Naive B cell (primary cell): ENCODE measurements at regions not wholly inside any gene's neighbourhood (a gene's known extent, or its start where the extent isn't known, plus 50 kb on each side); places are given as distances from the start of the nearest gene placed in this dataset.
A peak's percentile ranks its signal among the peaks of the same experiment; 100 is the strongest.

Source experiments
- ATAC-seq, 2 donors: fragments of 150-1000 bp; cut with Tn5 transposase; 2 replicates each; pipeline ENCODE4 v1.10.0; 2021; ENCODE audit warnings: low read depth in 2 of 2, mild to moderate bottlenecking in 2 of 2, moderate library complexity in 2 of 2
- DNase-seq: peaks from one replicate; pipeline ENCODE4 v3.0.0; 2022
- H3K27ac Mint-ChIP-seq, 6 donors: one replicate each; pipeline ENCODE4 v1.8.0; 2020 to 2022; ENCODE audit warnings: mild to moderate bottlenecking in 6 of 6, mixed read lengths in 6 of 6, moderate library complexity in 5 of 6, inconsistent platforms in 2 of 6
- H3K27me3 Mint-ChIP-seq, 3 donors: one replicate each; pipeline ENCODE4 v1.8.0; 2021 to 2022; ENCODE audit warnings: mixed read lengths in 3 of 3, mild to moderate bottlenecking in 1 of 3
- H3K36me3 Mint-ChIP-seq, 2 donors: one replicate each; pipeline ENCODE4 v1.8.0; 2020 to 2022; ENCODE audit warnings: mixed read lengths in 2 of 2, inconsistent platforms in 1 of 2, mild to moderate bottlenecking in 1 of 2
- H3K4me1 Mint-ChIP-seq, 3 donors: one replicate each; pipeline ENCODE4 v1.8.0; 2020 to 2022; ENCODE audit warnings: mixed read lengths in 3 of 3, inconsistent platforms in 1 of 3, mild to moderate bottlenecking in 1 of 3, moderate library complexity in 1 of 3
- H3K4me3 Mint-ChIP-seq, 8 donors: one replicate each; pipeline ENCODE4 v1.8.0; 2020 to 2022; ENCODE audit warnings: mild to moderate bottlenecking in 8 of 8, mixed read lengths in 8 of 8, moderate library complexity in 8 of 8, inconsistent platforms in 2 of 8
- H3K9me3 Mint-ChIP-seq, 7 donors: one replicate each; pipeline ENCODE4 v1.8.0; 2020 to 2022; ENCODE audit warnings: mixed read lengths in 7 of 7, mild to moderate bottlenecking in 5 of 7, inconsistent platforms in 2 of 7, moderate library complexity in 1 of 7

DNA sequence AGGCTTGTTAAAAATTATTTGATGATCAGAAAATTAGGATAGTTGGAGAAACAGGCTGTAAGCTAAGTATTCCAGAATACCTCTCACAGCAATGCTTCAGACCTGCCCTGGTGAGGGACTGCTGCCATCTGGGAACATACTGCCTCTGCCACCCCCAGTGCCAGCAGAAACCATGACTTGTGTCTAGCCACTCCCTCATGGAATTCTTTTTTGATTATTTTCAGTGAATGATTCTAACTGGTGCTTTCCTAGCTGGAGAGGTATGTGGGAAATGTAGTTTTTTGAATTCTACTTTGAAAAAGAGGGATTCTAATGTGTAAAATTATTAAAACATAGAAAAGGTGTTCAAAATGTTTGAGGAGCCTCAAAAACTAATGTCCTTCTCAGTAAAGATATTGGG, 126.3 kb downstream of the HMHB1 start:
- DNase-seq (no peak), ATAC-seq (no peak)
- H3K4me1 Mint-ChIP-seq: no peaks in the 10 kb centered on the region
- H3K27ac Mint-ChIP-seq: no peak overlapping the region
- H3K36me3 Mint-ChIP-seq: peaks cover 0 to 12% of the 10 kb centered on the region in 2 donors
- H3K9me3 Mint-ChIP-seq: peaks cover 9 to 62% (median 42%) of the 10 kb centered on the region in 7 donors
- no peak overlapping the region for H3K4me3 Mint-ChIP-seq
- peaks cover 0 to 19% (median 6%) of the 10 kb centered on the region in 3 donors for H3K27me3 Mint-ChIP-seq

GRCh38 chr5:143946837-143947236, 134.9 kb downstream of the HMHB1 start:
- Mint-ChIP-seq H3K9me3 (peaks cover 13 to 75% (median 46%) of the 10 kb centered on the region in 7 donors), H3K27me3 (peaks cover 11 to 27% (median 19%) of the 10 kb centered on the region in 3 donors), H3K27ac (no peak overlapping the region), H3K4me3 (no peak overlapping the region), H3K4me1 (no peaks in the 10 kb centered on the region), H3K36me3 (peaks cover 7 to 16% of the 10 kb centered on the region in 2 donors)
- DNase-seq (no peak), ATAC-seq (no peak)

- Mint-ChIP-seq H3K4me3 (no peak overlapping the region), H3K9me3 (peaks cover 13 to 72% (median 45%) of the 10 kb centered on the region in 7 donors), H3K36me3 (peaks cover 7 to 16% of the 10 kb centered on the region in 2 donors), H3K27ac (no peak overlapping the region), H3K27me3 (peaks cover 11 to 27% (median 19%) of the 10 kb centered on the region in 3 donors), H3K4me1 (no peaks in the 10 kb centered on the region)
- ATAC-seq: no peak
- no peak for DNase-seq
These were observed 135.4 kb downstream of the HMHB1 start for GRCh38 chr5:143947313-143947712.

DNA sequence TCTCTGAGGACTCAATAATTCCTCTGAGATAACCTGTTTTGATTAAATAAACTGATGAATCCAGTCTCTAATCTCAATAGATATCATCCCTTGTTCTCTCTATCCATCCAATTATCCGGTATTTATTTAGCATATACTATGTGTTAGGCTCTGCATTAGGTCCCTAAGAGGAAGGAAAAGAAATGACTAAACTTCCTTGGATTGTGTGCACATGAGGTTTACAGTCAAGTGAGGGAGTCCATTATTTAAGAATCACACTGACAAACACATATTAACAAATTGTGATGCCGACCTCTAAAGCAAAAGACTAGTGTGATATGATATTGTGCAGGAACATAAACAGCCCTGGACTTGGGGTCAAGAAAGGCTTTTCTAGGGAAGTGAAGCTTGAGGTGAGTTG, 140.8 kb downstream of the HMHB1 start:
- Mint-ChIP-seq H3K4me3 (no peak overlapping the region), H3K4me1 (no peaks in the 10 kb centered on the region), H3K27ac (no peak overlapping the region), H3K27me3 (peaks cover 11 to 24% (median 19%) of the 10 kb centered on the region in 3 donors), H3K36me3 (peaks cover 0 to 9% of the 10 kb centered on the region in 2 donors), H3K9me3 (peaks cover 4 to 18% (median 7%) of the 10 kb centered on the region in 7 donors)
- no peak for DNase-seq
- ATAC-seq: no peak

DNA sequence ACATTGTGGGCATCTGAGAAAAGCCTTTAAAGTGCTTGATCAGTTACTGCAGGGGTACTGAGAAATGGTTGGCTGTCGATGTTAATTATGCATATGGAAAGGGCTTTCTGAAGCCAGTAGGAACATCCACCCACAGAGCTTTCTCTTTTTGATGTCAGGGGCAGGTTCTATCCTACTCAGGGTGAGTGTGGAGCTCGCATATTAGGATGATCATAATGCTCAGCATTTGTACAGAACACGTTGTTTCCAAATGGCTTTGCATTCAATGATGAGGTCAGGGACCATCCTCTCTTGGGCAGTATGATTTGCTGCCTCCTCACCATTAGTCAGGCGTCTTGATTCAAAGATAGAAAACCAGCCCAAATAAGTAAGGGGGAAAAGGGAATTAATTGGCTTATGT, 141.9 kb downstream of the HMHB1 start:
- no peak overlapping the region for H3K4me3 Mint-ChIP-seq
- no peaks in the 10 kb centered on the region for H3K4me1 Mint-ChIP-seq
- ATAC-seq (no peak), DNase-seq (no peak)
- peaks cover 0 to 8% (median 2%) of the 10 kb centered on the region in 7 donors for H3K9me3 Mint-ChIP-seq
- peaks cover 0 to 9% of the 10 kb centered on the region in 2 donors for H3K36me3 Mint-ChIP-seq
- peaks cover 11 to 24% (median 16%) of the 10 kb centered on the region in 3 donors for H3K27me3 Mint-ChIP-seq
- H3K27ac Mint-ChIP-seq: no peak overlapping the region

- no peaks in the 10 kb centered on the region for H3K36me3 Mint-ChIP-seq
- DNase-seq (no peak), ATAC-seq (no peak)
- H3K4me1 Mint-ChIP-seq: no peaks in the 10 kb centered on the region
- peaks cover 0 to 13% (median 7%) of the 10 kb centered on the region in 3 donors for H3K27me3 Mint-ChIP-seq
- H3K27ac Mint-ChIP-seq: no peak overlapping the region
- H3K9me3 Mint-ChIP-seq: no peaks in the 10 kb centered on the region
- no peak overlapping the region for H3K4me3 Mint-ChIP-seq
These were observed 143.2 kb downstream of the HMHB1 start for GRCh38 chr5:143955141-143955540.

DNA sequence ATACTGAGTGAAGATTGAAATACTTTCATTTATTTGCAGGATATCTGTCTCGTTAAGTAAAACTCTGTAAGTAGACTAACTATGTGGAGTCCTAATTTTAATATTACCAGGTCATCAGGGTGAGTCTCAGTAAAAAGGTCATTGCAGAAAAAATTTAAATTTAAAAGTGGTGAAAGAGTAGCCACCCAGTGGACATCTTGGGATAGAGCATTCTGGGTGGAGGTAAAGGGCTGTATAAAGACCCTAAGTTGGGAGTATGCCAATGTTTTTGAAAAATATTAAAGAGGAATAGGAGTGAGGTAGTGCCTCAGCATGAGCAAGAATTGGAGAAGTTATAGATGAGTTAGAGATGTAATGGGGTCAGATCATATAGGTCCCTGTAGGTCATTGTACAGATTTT, 145.5 kb downstream of the HMHB1 start:
- Mint-ChIP-seq H3K36me3 (no peaks in the 10 kb centered on the region), H3K4me1 (no peaks in the 10 kb centered on the region), H3K27me3 (peaks cover 0 to 5% (median 0%) of the 10 kb centered on the region in 3 donors), H3K27ac (no peak overlapping the region), H3K9me3 (no peaks in the 10 kb centered on the region), H3K4me3 (no peak overlapping the region)
- ATAC-seq (no peak), DNase-seq (no peak)

GRCh38 chr5:143962201-143962600, 150.2 kb downstream of the HMHB1 start:
- Mint-ChIP-seq H3K36me3 (no peaks in the 10 kb centered on the region), H3K27ac (no peak overlapping the region), H3K4me3 (no peak overlapping the region), H3K9me3 (no peaks in the 10 kb centered on the region), H3K4me1 (peaks cover 3 to 7% (median 5%) of the 10 kb centered on the region in 3 donors), H3K27me3 (peaks cover 0 to 3% (median 0%) of the 10 kb centered on the region in 3 donors)
- ATAC-seq (no peak), DNase-seq (no peak)

DNA sequence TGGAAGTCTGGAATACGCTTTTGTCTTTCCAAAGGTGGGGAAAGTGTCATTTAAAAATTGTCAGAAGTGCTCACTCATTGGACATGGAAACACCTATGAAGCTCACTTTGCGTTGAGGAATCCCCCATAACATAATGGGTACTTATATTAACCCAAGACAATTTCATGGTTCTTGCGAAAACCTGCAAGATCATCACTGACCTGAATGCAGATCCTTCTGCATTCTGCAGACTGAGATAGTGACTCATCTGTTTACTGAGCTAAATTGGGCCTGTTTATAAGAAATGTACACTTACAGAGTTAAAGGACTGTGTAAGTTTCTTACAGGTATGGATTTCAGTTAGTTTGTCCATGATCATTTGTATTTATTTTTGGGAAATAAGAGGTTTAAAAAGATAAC, 153.0 kb downstream of the HMHB1 start:
- DNase-seq (no peak), ATAC-seq (no peak)
- no peaks in the 10 kb centered on the region for H3K36me3 Mint-ChIP-seq
- H3K4me1 Mint-ChIP-seq: peaks cover 3 to 7% (median 5%) of the 10 kb centered on the region in 3 donors
- H3K4me3 Mint-ChIP-seq: no peak overlapping the region
- peak overlapping the region in 1 of 6 donors; percentile 5 for H3K27ac Mint-ChIP-seq
- no peaks in the 10 kb centered on the region for H3K9me3 Mint-ChIP-seq
- peaks cover 0 to 6% (median 6%) of the 10 kb centered on the region in 3 donors for H3K27me3 Mint-ChIP-seq

GRCh38 chr5:143966280-143966679, 154.3 kb downstream of the HMHB1 start:
- DNase-seq (no peak), ATAC-seq (no peak)
- Mint-ChIP-seq H3K9me3 (no peaks in the 10 kb centered on the region), H3K27ac (no peak overlapping the region), H3K4me3 (peak overlapping the region in 1 of 8 donors; percentile 57), H3K27me3 (peaks cover 11 to 19% (median 17%) of the 10 kb centered on the region in 3 donors), H3K36me3 (no peaks in the 10 kb centered on the region), H3K4me1 (peaks cover 3 to 7% (median 6%) of the 10 kb centered on the region in 3 donors)

DNA sequence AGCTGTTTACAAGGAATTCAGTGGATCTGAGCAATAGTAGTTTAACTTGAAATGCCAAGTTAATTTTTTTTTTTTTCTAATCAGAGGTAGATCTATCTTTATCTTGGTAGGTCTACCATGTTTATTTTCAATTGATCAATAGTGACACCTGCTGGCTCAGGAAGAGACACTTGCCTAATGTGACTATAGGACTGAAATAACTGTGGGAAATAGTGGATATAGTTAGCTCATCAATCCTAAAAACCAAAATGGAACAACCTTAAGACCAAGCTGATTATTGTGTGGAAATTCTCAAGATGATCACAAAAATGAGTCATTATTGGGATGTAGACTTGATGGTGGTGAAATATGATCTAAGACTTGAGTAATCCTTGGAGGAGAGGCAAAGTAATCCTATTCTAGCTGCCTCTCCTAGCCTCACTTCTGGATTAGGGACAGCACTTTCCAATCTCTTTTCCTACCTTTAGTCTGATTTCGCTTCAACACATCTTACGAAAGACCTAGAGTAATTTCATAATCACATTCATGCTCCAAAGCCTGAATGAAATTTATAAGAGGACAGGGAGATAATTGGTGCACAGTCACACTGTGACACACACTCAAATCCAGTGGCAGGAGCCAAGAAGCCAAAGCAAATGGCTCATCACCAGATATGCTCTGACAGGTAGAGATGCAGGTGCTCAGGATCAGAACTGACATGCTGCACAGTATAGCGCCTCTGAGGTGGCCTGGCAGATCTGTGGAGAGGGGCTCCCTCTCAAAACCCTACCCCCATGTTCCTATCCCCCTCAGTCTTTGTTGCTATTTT, 156.3 kb downstream of the HMHB1 start:
- Mint-ChIP-seq H3K27ac (no peak overlapping the region), H3K36me3 (no peaks in the 10 kb centered on the region), H3K4me1 (peaks cover 10 to 19% (median 17%) of the 10 kb centered on the region in 3 donors), H3K27me3 (peaks cover 12 to 23% (median 17%) of the 10 kb centered on the region in 3 donors), H3K4me3 (no peak overlapping the region), H3K9me3 (no peaks in the 10 kb centered on the region)
- ATAC-seq (no peak), DNase-seq (no peak)

GRCh38 chr5:143970159-143970558, 158.2 kb downstream of the HMHB1 start:
- H3K27ac Mint-ChIP-seq: peak overlapping the region in 1 of 6 donors; percentile 30
- no peak overlapping the region for H3K4me3 Mint-ChIP-seq
- no peaks in the 10 kb centered on the region for H3K36me3 Mint-ChIP-seq
- ATAC-seq: no peak
- peaks cover 12 to 23% (median 17%) of the 10 kb centered on the region in 3 donors for H3K27me3 Mint-ChIP-seq
- no peaks in the 10 kb centered on the region for H3K9me3 Mint-ChIP-seq
- no peak for DNase-seq
- H3K4me1 Mint-ChIP-seq: peaks cover 10 to 19% (median 16%) of the 10 kb centered on the region in 3 donors

DNA sequence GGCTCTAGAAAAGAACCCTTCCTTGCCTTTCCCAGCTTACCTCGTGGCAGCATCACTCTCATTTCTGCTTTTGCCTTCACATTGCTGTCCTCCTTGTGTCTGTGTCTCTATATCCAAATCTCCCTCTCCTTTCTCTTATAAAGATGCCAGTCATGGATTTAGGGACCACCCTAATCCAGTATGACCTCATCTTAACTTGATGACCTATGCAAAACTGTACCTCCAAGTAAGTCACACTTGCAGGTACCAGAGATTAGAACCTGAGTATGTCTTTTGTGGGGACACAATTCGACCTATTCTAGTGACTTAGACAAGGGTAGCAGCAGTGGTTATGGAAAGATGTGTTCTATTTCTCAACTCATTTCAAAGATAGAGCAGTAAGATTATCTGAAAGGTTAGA, 160.1 kb downstream of the HMHB1 start:
- ATAC-seq: no peak
- peak overlapping the region in 1 of 8 donors; percentile 3 for H3K4me3 Mint-ChIP-seq
- H3K36me3 Mint-ChIP-seq: no peaks in the 10 kb centered on the region
- H3K9me3 Mint-ChIP-seq: no peaks in the 10 kb centered on the region
- H3K27me3 Mint-ChIP-seq: peaks cover 12 to 23% (median 17%) of the 10 kb centered on the region in 3 donors
- DNase-seq: no peak
- H3K4me1 Mint-ChIP-seq: peaks cover 10 to 19% (median 16%) of the 10 kb centered on the region in 3 donors
- H3K27ac Mint-ChIP-seq: peak overlapping the region in 2 of 6 donors; percentile 14 to 68

DNA sequence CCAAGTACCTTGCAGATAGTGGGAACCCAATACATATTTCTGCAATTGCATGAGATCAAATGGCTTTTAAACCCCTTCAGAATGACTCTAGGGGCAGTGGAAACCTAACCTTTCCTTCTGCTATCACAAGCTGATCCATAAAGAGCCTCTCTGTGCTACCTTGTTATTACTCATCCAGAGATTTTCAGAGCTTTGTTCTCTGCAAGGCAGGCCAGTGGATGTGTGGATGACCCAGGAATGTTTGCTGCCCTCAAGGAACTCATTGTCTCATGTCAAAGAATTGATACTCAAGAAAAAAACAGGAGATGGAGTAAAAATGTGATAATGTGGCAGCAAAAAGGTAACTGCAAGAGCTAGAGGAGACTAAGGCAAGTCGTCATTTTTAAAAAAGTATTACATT, 164.1 kb downstream of the HMHB1 start:
- H3K27ac Mint-ChIP-seq: no peak overlapping the region
- no peak for ATAC-seq
- no peak overlapping the region for H3K4me3 Mint-ChIP-seq

More for the DNA sequence above, 164.1 kb downstream of the HMHB1 start:
- Mint-ChIP-seq H3K9me3 (no peaks in the 10 kb centered on the region), H3K4me1 (peaks cover 10 to 19% (median 16%) of the 10 kb centered on the region in 3 donors), H3K27me3 (peaks cover 3 to 6% (median 4%) of the 10 kb centered on the region in 3 donors), H3K36me3 (no peaks in the 10 kb centered on the region)
- DNase-seq: no peak
